ENCODE measurements at regions not wholly inside any gene's neighbourhood (a gene's known extent, or its start where the extent isn't known, plus 50 kb on each side); places are given as distances from the start of the nearest gene placed in this dataset.
"Not testable (repeated sequence)": the region's sequence is repeated elsewhere in the genome, so short reads cannot be mapped to it uniquely, and the experiment has no call there.

DNA sequence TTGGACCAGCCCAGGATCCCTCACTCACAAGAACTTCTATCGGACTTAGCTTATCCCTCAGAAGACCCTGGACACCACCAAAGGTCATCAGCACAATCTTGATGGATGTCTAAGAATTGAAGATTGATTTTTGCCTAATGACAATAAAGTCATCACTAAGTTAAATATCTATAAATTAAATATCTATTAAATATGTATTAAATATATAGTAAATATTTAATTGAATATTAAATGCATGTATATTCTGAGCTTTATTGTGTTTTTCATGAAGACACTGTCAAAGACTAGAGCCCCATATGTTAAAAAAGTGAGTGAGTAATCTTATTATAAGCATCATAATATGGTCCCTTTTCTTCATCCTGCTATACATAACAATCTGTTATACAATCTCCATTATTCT, 751.1 kb downstream of the KCNJ2 start:
- DNase-seq (ENCODE audit: low read depth, low spot score), result no peak

DNA sequence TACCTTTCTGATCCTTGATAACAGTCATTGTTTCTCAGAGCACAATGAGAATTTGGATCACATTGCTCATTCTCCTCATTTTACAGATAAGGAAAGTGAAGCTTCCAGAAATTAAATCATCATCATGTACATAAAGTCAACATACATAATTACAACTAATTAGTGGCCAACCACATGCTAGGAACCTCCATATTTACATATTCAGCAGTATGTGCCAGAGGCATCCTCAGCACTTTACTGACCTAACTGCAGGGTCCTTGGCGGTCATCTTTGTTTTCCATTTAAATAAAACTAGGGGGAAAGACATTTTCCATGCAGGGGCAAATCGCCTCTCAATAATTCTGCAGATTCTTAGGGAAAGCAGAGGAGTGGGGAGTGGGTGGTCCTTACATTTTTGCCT, 752.9 kb downstream of the KCNJ2 start:
- DNase-seq (ENCODE audit: low read depth, low spot score), result no peak

DNA sequence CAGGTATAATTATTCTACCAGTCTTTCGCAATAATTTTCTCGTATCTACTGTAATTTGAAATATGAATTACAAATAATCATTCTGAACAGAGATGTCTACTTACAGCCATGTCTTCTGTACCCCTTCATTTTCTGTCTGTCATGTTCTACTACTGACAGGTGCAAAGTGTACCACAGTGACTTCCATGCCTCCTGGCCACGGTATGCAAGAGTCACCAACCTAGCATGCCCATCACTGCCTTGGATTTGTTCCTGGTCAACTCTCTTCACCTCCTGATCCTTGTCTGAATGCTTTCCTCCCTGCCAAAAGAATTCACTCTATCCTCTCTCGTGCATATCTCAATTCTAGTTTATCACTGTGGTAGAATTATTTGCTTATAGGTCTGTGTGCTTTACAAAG, 755.4 kb downstream of the KCNJ2 start:
- DNase-seq (ENCODE audit: low read depth, low spot score), result no peak

DNA sequence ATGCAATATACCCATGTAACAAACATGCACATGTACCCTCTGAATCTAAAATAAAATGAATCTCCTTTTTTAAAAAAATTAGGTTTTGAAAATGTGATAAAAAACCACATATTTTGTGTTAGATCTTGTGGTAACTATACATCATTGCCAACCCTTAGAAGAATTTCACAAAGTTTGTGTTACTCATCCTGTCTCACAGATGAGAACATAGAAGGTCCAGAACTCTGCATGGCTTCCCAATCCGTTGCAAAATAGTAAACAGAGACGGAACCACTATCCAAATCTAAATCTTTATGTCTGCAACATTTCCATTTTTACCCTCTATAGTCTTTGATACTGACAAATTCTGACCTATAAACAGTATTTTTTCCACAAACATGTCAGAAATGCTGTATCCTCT, 759.9 kb downstream of the KCNJ2 start:
- DNase-seq (ENCODE audit: low read depth, low spot score), result no peak

DNA sequence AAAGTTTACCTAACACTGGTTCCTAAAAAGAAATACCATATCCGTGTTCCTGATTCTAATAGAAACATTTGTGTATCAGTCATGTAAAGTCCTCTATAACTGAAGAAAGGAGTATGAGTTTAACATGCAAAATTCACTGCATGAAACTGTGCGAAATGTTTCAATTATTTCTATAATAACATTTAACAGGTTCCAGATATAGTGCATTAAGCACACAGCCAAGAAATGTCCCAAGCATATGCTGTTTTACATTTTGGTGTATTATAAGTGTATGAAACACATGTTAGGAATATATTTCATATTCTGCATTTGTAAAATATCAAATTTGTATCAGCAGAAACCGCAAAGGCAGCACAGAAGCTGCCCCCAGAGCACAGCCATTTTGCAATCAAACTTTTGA, 764.9 kb downstream of the KCNJ2 start:
- DNase-seq (ENCODE audit: low read depth, low spot score), result no peak

DNA sequence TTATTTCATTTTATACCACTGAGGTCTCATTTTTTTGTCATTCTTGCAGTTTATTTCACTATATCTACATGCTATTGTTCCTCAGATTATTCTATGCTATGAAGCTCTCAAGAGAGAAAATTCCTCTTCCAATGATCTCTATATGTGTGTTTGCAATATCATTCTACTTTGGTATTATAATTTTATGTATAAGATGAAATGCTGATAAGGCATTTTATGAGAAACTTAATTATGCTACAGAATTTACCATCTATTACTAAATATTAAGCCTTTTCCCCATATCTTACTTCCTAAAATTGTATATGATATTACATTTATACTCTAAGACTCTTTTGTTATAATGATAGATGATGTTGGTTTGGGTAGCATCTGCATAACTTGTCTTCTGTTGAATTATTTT, 765.5 kb downstream of the KCNJ2 start:
- DNase-seq (ENCODE audit: low read depth, low spot score), result no peak

DNA sequence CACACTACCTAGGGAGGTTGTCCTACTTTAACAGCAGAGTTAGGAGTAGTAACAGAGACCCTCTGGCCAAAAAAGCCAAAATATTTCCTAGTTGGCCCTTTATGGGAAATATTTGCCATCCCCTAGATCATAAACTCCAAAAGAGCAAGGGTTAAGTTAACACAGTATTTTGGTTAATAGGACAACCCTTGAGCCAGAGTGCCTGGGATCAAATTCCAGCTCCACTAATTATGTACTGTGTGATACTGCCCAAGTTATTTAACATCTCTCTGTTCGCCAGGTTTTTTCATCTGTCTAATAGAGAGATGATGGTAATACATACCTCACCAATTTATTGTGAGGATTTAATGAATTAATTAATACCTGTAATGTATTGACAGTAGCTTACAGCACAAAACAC, 767.4 kb downstream of the KCNJ2 start:
- no peak for DNase-seq (ENCODE audit: low read depth, low spot score)

DNA sequence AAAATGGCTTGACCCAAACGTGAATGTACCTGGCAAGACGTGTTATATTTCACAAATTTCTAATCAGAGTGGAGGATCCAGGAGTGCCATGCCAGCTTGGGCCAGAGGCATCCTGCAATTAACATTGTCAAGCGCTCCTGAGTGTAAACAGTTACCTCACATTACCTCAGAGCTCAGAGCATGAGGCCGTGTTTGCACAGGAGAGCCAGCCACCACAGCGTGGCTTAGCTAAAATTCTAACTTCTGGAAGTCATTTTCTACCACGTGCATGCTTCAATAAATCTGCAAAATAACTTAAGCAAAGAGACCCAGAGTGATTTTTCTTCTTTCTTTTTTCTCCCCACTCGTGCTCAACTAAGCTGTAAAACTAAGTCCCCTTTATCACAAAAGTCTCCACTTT, 769.0 kb downstream of the KCNJ2 start:
- DNase-seq (ENCODE audit: low read depth, low spot score), result no peak

DNA sequence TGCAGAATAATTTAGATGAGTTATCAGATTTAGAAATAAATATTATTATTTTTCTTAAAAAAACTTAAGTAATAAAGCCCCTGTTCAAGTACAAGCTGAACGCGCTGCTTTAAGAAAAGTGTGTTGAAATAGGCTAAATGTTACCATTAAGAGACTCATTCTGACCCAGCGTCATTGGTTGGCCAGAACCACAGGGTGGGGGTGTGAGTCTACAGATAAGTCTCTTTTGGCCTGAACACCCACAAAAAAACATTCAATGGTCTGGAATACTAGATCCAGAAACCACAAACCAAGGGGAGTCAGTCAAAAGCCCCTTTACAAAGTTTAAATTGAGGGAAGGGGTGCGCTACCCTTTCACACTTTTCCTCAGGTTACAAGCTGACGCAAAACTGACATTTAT, 776.1 kb downstream of the KCNJ2 start:
- DNase-seq (ENCODE audit: low read depth, low spot score), result no peak

DNA sequence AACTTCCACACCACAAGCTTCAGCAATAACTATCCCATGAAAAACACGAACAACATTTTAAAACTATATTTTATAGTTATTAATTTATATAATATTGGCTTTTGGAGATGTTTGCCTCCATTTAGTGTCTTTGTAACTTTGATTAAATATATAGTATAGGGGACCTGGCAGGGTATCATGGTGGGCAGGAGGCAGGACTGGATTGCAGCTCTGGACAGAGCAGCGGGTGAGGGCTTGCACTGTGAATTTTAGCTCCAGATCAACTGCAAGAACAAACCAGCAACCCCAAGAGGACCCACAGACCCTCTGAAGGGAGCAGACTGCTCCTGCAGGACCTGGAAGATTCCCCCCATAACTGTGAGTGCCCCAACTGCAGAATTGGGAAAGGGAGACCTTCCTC, 777.9 kb downstream of the KCNJ2 start:
- no peak for DNase-seq (ENCODE audit: low read depth, low spot score)

DNA sequence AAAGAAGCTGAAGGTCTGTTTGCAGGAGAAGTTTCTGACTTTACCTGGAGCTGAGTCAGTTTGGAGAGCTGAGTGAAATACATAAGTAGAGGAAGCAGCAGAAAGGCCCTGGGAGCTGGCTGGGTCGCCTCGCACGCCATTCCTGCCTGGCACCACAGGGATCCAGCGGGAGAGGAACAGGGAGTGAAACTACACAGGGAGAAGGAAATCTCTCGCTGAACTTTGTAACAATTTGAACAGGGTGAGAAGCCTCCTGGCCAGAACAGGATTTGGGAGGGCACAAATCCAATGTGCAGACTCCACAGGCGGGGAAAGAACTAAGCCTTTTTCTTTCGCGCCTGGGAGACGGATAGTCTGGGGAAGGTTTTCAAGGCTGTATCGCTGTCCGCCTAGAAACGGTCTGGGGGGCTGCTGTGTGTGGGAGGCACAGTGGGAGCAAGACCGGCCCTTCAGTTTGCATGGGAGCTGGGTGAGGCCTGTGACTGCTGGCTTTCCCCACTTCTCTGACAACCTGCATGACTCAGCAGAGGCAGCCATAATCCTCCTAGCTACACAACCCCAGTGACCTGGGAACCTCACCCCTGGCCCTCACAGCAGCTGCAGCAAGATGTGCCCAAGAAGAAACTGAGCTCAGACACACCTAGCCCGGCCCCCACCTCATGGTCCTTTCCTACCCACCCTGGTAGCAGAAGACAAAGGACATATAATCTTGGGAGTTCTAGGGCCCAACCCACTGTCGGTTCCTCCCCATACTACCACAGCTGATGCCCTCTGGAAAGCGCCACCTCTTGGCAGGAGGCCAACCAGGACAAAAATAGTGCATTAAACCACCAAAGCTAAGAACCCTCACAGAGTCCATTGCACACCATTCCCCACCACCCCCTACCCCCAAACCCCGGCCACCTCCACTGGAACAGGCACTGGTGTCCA, 778.6 kb downstream of the KCNJ2 start:
- no peak for DNase-seq (ENCODE audit: low read depth, low spot score)

DNA sequence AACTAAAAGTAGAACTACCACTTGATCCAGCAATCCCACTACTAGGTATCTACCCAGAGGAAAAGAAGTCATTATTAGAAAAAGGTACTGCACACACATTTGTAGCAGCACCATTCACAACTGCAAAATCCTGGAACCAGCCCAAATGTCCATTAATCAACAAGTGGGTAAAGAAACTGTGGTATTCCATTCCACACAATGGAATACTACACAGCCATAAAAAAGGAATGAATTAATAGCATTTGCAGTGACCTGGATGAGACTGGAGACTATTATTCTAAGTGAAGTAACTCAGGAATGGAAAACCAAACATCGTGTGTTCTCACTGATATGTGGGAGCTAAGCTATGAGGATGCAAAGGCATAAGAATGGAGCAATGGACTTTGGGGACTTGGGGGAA, 783.8 kb downstream of the KCNJ2 start:
- not testable (repeated sequence) for DNase-seq (ENCODE audit: low read depth, low spot score)

DNA sequence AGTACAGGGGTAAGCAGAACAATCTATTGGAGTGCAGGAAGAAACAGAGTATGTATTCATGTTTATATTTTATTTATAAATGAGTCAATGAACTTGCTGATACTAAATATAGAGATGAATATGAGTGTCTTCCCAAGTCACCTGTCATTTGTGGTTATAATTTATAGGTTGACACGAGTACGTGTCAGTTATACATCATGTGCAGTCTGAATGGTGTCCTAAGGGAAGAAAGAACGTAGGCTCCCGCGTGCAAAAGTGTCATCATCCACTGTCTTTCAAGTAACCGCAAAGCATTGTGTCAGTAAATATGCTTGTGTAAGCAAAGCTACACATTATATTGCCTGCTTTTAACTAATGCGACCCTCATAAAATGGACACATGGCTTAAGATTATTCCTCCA, 786.1 kb downstream of the KCNJ2 start:
- DNase-seq (ENCODE audit: low read depth, low spot score), result no peak

DNA sequence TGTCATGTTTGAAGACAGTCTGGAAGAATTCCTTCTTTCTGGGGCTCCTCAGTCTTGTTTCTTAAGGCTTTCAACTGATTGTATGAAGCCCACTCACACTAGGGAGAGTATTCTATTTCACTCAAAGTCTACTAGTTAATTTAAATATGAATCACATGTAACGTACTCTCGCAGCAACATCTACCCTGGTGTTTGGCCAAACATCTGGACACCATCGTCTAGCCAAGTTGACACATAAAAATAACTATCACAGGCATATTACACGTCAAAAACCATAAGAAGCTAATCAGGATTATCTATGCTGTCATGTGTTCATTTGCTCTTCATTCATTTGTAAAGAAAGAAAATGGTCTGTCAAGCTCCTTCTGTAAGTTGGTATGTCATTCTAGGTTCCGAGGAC, 787.4 kb downstream of the KCNJ2 start:
- no peak for DNase-seq (ENCODE audit: low read depth, low spot score)

DNA sequence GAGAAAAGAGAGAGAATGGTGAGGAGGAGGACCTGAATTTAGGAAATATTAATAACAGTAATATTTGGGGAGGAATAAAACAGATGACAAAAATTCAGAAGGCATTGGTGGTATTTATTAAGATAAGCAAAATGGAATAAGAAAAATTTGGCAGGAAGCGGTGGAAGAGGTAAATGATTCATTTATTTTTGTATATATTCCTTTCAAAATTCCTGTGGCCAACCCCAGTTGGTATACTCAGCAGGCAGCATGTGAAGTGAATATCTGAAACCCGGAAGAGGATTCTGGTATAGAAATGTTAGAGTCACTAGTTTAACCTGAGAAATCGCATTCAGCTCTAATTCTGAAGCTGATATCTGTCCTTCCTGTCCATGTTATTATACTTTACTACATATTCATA, 792.0 kb downstream of the KCNJ2 start:
- peak; percentile 49 for DNase-seq (ENCODE audit: low read depth, low spot score)

DNA sequence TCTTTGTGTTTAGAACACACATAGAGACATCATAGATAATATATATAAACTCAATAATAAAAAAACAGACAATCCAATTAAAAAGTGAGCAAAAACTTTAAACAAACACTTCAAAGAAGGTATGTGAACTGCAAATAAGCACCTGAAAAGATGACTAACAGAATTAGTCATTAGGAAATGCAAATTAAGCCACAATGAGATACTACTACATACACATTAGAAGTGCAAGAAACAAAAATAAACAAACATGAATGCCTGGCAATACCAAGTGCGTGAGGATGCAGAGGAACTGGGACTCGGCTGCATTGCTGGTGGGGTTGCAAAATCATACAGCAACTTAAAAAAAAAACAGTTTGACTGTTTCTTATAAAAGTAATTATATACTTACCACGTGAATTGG, 799.0 kb downstream of the KCNJ2 start:
- DNase-seq (ENCODE audit: low read depth, low spot score), result peak; percentile 7

DNA sequence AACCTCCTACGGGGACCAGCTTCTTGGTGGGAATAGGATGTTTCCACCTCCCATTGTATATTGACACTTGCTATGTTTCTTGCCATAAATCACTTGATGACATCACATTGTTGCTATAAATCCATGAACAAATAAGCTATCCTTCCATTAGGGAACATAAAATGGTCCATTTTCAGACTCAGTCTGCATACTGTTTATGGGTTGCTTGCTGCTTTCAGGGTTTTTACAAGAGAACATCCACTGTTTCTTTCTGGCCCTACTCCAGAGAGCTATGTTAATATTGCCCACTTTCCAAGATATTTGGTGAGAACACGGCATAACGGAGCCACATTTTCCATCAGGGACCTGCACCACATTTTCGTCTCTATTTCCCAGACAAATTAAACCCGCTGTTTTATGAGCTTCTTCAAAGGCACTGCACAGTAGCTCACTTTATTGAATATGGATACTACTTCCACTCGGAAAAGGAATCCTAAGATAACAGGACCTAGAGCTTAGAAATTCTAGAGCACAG, 800.2 kb downstream of the KCNJ2 start:
- no peak for DNase-seq (ENCODE audit: low read depth, low spot score)

DNA sequence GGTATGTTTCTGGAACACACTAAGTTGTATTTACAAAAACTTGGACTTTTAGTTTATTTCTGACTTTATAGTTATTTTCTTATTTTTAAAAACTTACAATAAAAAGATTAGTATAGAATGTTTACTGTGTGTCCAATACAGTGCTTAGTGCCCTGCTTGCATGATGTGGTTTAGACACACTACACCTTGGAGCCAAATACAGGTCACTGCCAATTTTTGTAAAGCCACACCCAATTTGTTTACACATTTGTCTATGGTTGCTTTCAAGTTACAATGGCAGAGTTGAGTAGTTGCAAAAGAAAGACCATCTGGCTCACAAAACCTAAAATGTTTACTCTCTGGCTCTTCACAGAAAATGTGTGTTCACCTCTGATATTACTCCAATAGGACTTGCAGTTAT, 807.1 kb downstream of the KCNJ2 start:
- DNase-seq (ENCODE audit: low read depth, low spot score), result no peak

DNA sequence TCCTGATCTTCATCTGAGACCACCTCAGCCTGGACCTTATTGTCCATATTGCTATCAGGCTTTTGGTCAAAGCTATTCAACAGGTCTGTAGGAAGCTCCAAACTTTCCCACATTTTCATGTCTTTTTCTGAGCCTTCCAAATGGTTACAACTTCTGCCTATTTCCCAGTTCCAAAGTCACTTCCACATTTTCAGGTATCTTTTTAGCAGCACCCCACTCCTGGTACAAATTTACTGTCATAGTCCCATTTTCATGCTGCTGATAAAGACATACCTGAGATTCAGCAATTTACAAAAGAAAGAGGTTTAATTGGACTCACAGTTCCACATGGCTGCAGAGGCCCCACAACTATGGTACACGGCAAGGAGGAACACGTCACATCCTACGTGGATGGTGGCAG, 815.5 kb downstream of the KCNJ2 start:
- DNase-seq (ENCODE audit: low read depth, low spot score), result no peak

DNA sequence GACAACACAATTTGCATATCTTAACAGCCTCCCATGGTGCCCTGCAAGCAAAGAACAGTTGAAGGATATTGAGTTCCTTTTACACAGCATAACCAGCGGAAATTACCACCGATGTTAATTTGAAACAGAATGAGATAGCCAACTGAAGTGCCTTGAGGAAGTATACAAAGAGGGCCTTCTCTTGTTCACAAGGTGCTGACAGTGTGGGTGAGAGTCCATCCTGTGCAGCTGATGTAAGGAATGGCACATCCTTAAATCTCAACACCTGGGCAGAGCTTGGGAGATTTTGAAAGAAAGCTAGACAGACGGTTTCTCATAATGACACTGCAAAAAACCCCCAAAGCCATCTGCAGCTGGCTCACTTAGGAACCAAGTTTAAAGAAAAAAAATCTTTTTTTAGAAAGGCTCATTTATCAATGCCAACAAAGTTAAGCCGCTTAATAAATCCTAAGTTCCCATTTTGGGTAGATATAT, 818.6 kb downstream of the KCNJ2 start:
- DNase-seq (ENCODE audit: low read depth, low spot score), result peak; percentile 2

DNA sequence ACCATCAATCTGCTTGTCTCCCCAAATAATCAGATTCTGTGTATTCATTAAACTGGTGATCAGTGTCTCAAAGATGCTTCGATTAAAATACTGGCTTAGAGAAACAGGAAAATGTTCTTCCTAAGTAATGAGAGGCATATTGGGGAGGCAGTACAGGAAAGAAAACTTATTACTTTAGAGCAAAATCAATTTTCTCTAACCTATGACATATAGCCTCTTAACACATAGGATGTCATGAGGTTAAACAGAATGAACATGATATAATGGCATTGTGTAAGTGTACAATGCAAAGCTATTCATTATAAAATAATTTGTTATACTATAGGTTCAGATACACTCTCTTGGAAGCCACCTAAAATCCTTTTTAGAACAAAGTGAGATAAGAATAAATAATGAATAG, 819.3 kb downstream of the KCNJ2 start:
- no peak for DNase-seq (ENCODE audit: low read depth, low spot score)

DNA sequence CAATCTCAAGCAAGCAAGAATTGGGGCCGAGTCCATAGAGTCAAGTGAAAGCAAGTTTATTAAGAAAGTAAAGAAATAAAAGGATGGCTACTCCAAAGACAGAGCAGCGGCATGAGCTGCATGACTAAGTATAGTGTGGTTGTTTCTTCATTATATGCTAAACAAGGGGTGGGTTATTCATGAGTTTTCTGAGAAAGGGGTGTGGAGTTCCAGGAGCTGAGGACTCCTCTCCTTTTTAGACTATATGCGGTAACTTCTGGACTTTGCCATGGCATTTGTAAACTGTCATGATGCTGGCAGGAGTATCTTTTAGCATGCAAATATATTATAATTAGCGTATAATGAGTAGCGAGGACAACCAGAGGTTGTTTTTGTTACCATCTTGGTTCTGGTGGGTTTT, 819.9 kb downstream of the KCNJ2 start:
- peak; percentile 59 for DNase-seq (ENCODE audit: low read depth, low spot score)

DNA sequence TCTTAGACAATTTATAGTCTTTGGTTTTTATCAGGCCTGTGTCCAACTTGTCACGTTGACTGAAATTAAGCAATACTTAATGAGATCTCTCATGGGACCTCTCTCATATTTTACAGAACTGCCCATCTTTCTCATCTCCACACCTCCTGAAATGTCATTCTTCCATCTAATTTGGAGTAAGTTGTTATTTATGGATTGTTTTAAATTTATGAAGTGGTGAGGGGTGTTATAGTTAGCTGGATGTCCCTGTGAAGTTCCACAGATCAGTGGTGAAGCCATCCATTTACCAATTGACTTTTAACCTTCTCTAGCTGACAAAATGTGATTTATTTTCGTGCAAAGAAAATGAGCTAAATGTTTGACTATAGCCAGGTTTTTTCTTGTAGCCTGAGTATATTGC, 824.9 kb downstream of the KCNJ2 start:
- DNase-seq (ENCODE audit: low read depth, low spot score), result no peak
